CD4-positive, CD25-positive, alpha-beta regulatory T cell (primary cell): ENCODE measurements at regions not wholly inside any gene's neighbourhood (a gene's known extent, or its start where the extent isn't known, plus 50 kb on each side); places are given as distances from the start of the nearest gene placed in this dataset.

ENCODE experiments used
- ATAC-seq, 2 donors: fragments of 150-1000 bp; cut with Tn5 transposase; one replicate each; pipeline ENCODE4 v1.10.0; 2021; ENCODE audit warnings: low read depth in 2 of 2, moderate number of reproducible peaks in 2 of 2, moderate library complexity in 1 of 2
- DNase-seq, 3 donors: peaks; one replicate each; pipeline versions ENCODE4 v3.0.0 to v3.0.0-alpha.2; 2012 to 2022; ENCODE audit warnings: mixed read lengths in 1 of 3
- H3K27ac ChIP-seq: one replicate; pipeline ENCODE4 v1.7.0; 2013; ENCODE audit warnings: mild to moderate bottlenecking, low read length; ENCODE audit not compliant: insufficient read depth, poor library complexity, severe bottlenecking
- H3K27me3 ChIP-seq: one replicate; pipeline ENCODE4 v1.7.0; 2013; ENCODE audit warnings: low read length; ENCODE audit not compliant: control insufficient read depth, insufficient read depth
- H3K36me3 ChIP-seq: one replicate; pipeline ENCODE4 v1.7.0; 2013; ENCODE audit warnings: mild to moderate bottlenecking, low read length, moderate library complexity; ENCODE audit not compliant: control insufficient read depth, insufficient read depth
- H3K4me1 ChIP-seq: 2 replicates; pipeline ENCODE4 v1.7.0; 2013; ENCODE audit warnings: mild to moderate bottlenecking, low read length; ENCODE audit not compliant: insufficient read depth, control insufficient read depth, poor library complexity, severe bottlenecking
- H3K4me3 ChIP-seq: one replicate; pipeline ENCODE4 v1.7.0; 2013; ENCODE audit warnings: low read depth, mild to moderate bottlenecking, low read length, moderate library complexity
- H3K9me3 ChIP-seq, 2 experiments: 1 replicate in 1 of 2; 2 replicates in 1 of 2; pipeline ENCODE4 v1.7.0; 2013; ENCODE audit warnings: low read length in 2 of 2, mild to moderate bottlenecking in 1 of 2, moderate library complexity in 1 of 2; ENCODE audit not compliant: control insufficient read depth in 2 of 2
- H3K27ac Mint-ChIP-seq, 3 donors: one replicate each; pipeline ENCODE4 v1.8.0; 2020 to 2022; ENCODE audit warnings: mild to moderate bottlenecking in 3 of 3, mixed read lengths in 3 of 3, moderate library complexity in 2 of 3
- H3K27me3 Mint-ChIP-seq: one replicate; pipeline ENCODE4 v1.8.0; 2022; ENCODE audit warnings: mild to moderate bottlenecking, mixed read lengths
- H3K36me3 Mint-ChIP-seq: one replicate; pipeline ENCODE4 v1.8.0; 2020; ENCODE audit warnings: mixed read lengths
- H3K4me1 Mint-ChIP-seq, 4 donors: one replicate each; pipeline ENCODE4 v1.8.0; 2020 to 2022; ENCODE audit warnings: mixed read lengths in 4 of 4, mild to moderate bottlenecking in 1 of 4
- H3K4me3 Mint-ChIP-seq, 4 donors: one replicate each; pipeline ENCODE4 v1.8.0; 2020 to 2022; ENCODE audit warnings: mild to moderate bottlenecking in 4 of 4, mixed read lengths in 4 of 4, moderate library complexity in 3 of 4
- H3K9me3 Mint-ChIP-seq, 7 donors: one replicate each; pipeline ENCODE4 v1.8.0; 2020 to 2022; ENCODE audit warnings: mixed read lengths in 7 of 7, mild to moderate bottlenecking in 3 of 7, moderate library complexity in 2 of 7

GRCh38 chr20:7426890-7427496, 513.3 kb downstream of the HAO1 start:
- H3K4me1 ChIP-seq, result no peaks in the 10 kb centered on the region
- no peak overlapping the region for H3K27ac Mint-ChIP-seq
- H3K4me3 Mint-ChIP-seq, result no peak overlapping the region
- H3K9me3 Mint-ChIP-seq, result peaks cover 0 to 14% (median 0%) of the 10 kb centered on the region in 7 donors
- no peak overlapping the region for H3K27ac ChIP-seq
- H3K36me3 ChIP-seq, result no peaks in the 10 kb centered on the region
- DNase-seq (no peak), ATAC-seq (no peak)
- H3K36me3 Mint-ChIP-seq, result no peaks in the 10 kb centered on the region
- H3K4me3 ChIP-seq, result no peak overlapping the region
- no peaks in the 10 kb centered on the region for H3K27me3 Mint-ChIP-seq
- H3K27me3 ChIP-seq, result no peaks in the 10 kb centered on the region
- H3K9me3 ChIP-seq, result peaks cover 0 to 2% of the 10 kb centered on the region in 2 experiments
- H3K4me1 Mint-ChIP-seq, result no peaks in the 10 kb centered on the region

DNA sequence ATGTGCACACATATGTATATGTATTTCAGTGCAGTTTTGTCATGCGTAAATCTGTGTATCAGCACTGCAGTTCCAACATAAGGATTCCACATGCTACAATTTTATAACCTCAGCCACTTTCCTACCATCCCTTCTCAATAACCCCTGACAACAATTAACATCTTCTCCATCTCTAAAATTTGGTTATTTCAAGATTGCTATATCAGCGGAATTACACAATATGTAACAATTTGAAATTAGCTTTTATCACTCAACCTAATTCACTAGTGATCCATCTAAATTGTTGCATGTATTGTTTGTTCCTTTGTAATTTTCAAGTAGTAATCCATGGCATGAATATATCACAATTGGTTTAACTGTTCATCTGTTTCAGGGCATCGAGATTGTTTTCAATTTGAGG, 511.3 kb downstream of the HAO1 start:
- H3K9me3 ChIP-seq, result no peaks in the 10 kb centered on the region
- DNase-seq (no peak), ATAC-seq (no peak)
- no peaks in the 10 kb centered on the region for H3K36me3 Mint-ChIP-seq
- H3K27ac ChIP-seq, result no peak overlapping the region
- H3K4me3 ChIP-seq, result no peak overlapping the region
- H3K36me3 ChIP-seq, result no peaks in the 10 kb centered on the region
- H3K27ac Mint-ChIP-seq, result no peak overlapping the region
- no peaks in the 10 kb centered on the region for H3K4me1 Mint-ChIP-seq
- no peaks in the 10 kb centered on the region for H3K27me3 ChIP-seq
- no peaks in the 10 kb centered on the region for H3K27me3 Mint-ChIP-seq
- H3K9me3 Mint-ChIP-seq, result peaks cover 0 to 20% (median 0%) of the 10 kb centered on the region in 7 donors
- no peak overlapping the region for H3K4me3 Mint-ChIP-seq
- no peaks in the 10 kb centered on the region for H3K4me1 ChIP-seq

- Histone ChIP-seq H3K36me3 (no peaks in the 10 kb centered on the region), H3K27me3 (no peaks in the 10 kb centered on the region), H3K9me3 (no peaks in the 10 kb centered on the region), H3K4me1 (no peaks in the 10 kb centered on the region), H3K4me3 (no peak overlapping the region), H3K27ac (no peak overlapping the region)
- Mint-ChIP-seq H3K9me3 (peaks cover 0 to 21% (median 1%) of the 10 kb centered on the region in 7 donors), H3K27ac (no peak overlapping the region), H3K27me3 (no peaks in the 10 kb centered on the region), H3K36me3 (no peaks in the 10 kb centered on the region), H3K4me3 (no peak overlapping the region), H3K4me1 (no peaks in the 10 kb centered on the region)
- DNase-seq (no peak), ATAC-seq (no peak)
Measured at GRCh38 chr20:7432612-7433011, 507.6 kb downstream of the HAO1 start.

DNA sequence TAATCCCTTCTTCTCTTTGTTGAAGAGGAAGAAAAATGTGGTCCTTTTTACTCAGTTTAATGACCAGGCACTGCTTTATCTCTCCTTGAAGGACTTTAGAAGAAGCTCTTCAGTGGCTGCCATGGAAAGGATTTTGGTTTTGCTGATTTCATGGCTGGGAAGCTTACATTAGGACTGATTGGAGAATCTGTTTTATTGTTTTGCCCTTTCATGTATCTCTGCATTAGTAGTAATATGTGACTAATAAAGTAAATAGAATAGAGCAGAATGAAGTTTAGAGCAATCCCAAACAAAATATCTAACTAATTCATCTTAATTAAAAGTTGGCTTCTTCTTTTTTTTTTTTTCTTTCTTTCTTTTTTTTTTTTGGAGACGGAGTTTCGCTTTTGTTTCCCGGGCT, 502.9 kb downstream of the HAO1 start:
- Histone ChIP-seq H3K27me3 (no peaks in the 10 kb centered on the region), H3K9me3 (no peaks in the 10 kb centered on the region), H3K4me3 (no peak overlapping the region), H3K36me3 (no peaks in the 10 kb centered on the region), H3K27ac (no peak overlapping the region), H3K4me1 (no peaks in the 10 kb centered on the region)
- peaks cover 0 to 9% (median 3%) of the 10 kb centered on the region in 7 donors for H3K9me3 Mint-ChIP-seq
- no peaks in the 10 kb centered on the region for H3K4me1 Mint-ChIP-seq
- ATAC-seq (no peak), DNase-seq (no peak)
- H3K27ac Mint-ChIP-seq, result no peak overlapping the region
- no peak overlapping the region for H3K4me3 Mint-ChIP-seq
- H3K27me3 Mint-ChIP-seq, result no peaks in the 10 kb centered on the region
- H3K36me3 Mint-ChIP-seq, result no peaks in the 10 kb centered on the region

- H3K27ac Mint-ChIP-seq, result no peak overlapping the region
Measured at GRCh38 chr20:7449269-7449668, 491.0 kb downstream of the HAO1 start.

GRCh38 chr20:7452890-7453289, 487.4 kb downstream of the HAO1 start:
- Histone ChIP-seq H3K36me3 (no peaks in the 10 kb centered on the region), H3K4me3 (no peak overlapping the region), H3K27me3 (no peaks in the 10 kb centered on the region), H3K4me1 (no peaks in the 10 kb centered on the region), H3K27ac (no peak overlapping the region), H3K9me3 (peaks cover 0 to 5% of the 10 kb centered on the region in 2 experiments)
- ATAC-seq (no peak), DNase-seq (no peak)
- Mint-ChIP-seq H3K4me3 (no peak overlapping the region), H3K4me1 (no peaks in the 10 kb centered on the region), H3K27ac (no peak overlapping the region), H3K9me3 (peaks cover 0 to 21% (median 5%) of the 10 kb centered on the region in 7 donors), H3K36me3 (no peaks in the 10 kb centered on the region), H3K27me3 (no peaks in the 10 kb centered on the region)

More at GRCh38 chr20:7449269-7449668, 491.0 kb downstream of the HAO1 start:
- Mint-ChIP-seq H3K4me3 (no peak overlapping the region), H3K27me3 (no peaks in the 10 kb centered on the region), H3K9me3 (peaks cover 1 to 21% (median 9%) of the 10 kb centered on the region in 7 donors), H3K4me1 (no peaks in the 10 kb centered on the region), H3K36me3 (no peaks in the 10 kb centered on the region)
- Histone ChIP-seq H3K36me3 (no peaks in the 10 kb centered on the region), H3K4me1 (no peaks in the 10 kb centered on the region), H3K27ac (no peak overlapping the region), H3K9me3 (peaks cover 0 to 3% of the 10 kb centered on the region in 2 experiments), H3K27me3 (no peaks in the 10 kb centered on the region), H3K4me3 (no peak overlapping the region)
- DNase-seq (no peak), ATAC-seq (no peak)

DNA sequence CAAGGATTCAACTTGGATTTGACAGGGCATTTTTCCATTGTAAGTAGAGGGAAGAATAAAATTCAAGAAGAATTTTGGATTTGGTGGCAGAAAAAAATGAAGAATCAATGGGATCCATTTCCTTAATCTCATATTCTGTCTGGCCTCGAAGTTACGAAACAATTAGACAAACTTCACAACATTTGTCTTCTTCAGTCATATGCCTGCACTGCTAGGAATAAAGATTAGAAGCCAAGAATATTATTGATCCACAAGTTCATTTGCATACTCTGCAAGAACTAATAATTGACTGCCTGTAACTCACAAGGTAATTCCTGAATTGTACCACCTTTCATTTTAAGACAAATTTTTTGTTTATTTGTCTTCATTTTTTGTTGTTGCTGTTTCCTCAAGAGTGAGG, 486.2 kb downstream of the HAO1 start:
- DNase-seq, result no peak
- H3K9me3 ChIP-seq, result peaks cover 0 to 5% of the 10 kb centered on the region in 2 experiments
- no peak overlapping the region for H3K27ac ChIP-seq
- no peak overlapping the region for H3K27ac Mint-ChIP-seq
- no peaks in the 10 kb centered on the region for H3K4me1 Mint-ChIP-seq
- H3K4me3 Mint-ChIP-seq, result no peak overlapping the region
- H3K36me3 ChIP-seq, result no peaks in the 10 kb centered on the region
- no peaks in the 10 kb centered on the region for H3K36me3 Mint-ChIP-seq
- H3K27me3 ChIP-seq, result no peaks in the 10 kb centered on the region
- no peaks in the 10 kb centered on the region for H3K27me3 Mint-ChIP-seq
- H3K4me1 ChIP-seq, result no peaks in the 10 kb centered on the region
- H3K4me3 ChIP-seq, result no peak overlapping the region
- H3K9me3 Mint-ChIP-seq, result peaks cover 0 to 26% (median 5%) of the 10 kb centered on the region in 7 donors
- ATAC-seq, result no peak

DNA sequence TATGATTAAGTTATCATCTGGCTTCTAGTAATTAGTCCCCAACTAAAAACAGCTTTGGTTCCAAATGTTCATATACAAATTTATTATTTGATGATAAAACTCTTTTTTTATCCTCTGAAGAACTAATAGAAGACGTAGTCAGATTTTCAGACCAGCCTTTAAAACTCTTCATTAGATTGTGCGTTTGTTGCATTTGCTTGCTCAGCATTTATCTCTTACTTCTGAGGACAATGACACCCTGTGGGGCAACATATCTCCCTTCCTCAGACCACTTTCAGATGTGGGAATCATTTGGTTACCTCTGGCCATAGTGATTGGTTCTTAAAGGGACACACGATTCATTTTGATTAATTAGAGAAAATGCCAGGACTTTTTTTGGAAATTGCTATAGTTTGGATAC, 481.8 kb downstream of the HAO1 start:
- no peaks in the 10 kb centered on the region for H3K27me3 Mint-ChIP-seq
- no peaks in the 10 kb centered on the region for H3K36me3 Mint-ChIP-seq
- H3K9me3 Mint-ChIP-seq, result peaks cover 0 to 18% (median 9%) of the 10 kb centered on the region in 7 donors
- no peak overlapping the region for H3K4me3 Mint-ChIP-seq
- no peaks in the 10 kb centered on the region for H3K36me3 ChIP-seq
- no peaks in the 10 kb centered on the region for H3K27me3 ChIP-seq
- DNase-seq, result no peak
- no peak overlapping the region for H3K27ac ChIP-seq
- H3K4me1 Mint-ChIP-seq, result no peaks in the 10 kb centered on the region
- no peak overlapping the region for H3K27ac Mint-ChIP-seq
- no peak for ATAC-seq
- H3K9me3 ChIP-seq, result peaks cover 0 to 5% of the 10 kb centered on the region in 2 experiments
- H3K4me3 ChIP-seq, result no peak overlapping the region
- no peaks in the 10 kb centered on the region for H3K4me1 ChIP-seq
